GM19452 (cell line): ENCODE measurements at regions not wholly inside any gene's neighbourhood (a gene's known extent, or its start where the extent isn't known, plus 50 kb on each side); places are given as distances from the start of the nearest gene placed in this dataset.
"Not testable (repeated sequence)": the region's sequence is repeated elsewhere in the genome, so short reads cannot be mapped to it uniquely, and the experiment has no call there.

Experiments used
- ATAC-seq: cut with Tn5 transposase; IDR thresholded peaks from one replicate; pipeline ENCODE4 v1.9.1; 2021; ENCODE audit not compliant: unreplicated experiment

DNA sequence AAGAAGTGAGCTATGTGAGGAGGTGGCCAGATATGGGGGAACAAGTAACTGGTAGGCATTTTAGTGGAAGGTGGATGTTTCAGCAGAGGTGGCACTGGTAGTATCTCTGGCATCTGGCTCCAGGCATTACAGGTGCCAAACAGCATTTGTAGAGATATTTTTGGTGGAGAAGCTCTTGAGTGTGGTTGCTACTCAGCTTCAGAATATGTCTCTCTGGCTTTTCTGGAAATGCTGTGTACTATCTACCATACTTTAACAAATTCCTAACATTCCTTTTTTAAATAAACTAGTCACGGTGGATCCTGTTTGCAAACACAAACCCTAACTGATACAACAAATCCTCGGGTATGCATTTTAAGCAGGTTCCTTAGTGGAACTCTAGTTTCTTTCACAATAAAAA lies 128.0 kb downstream of the BARX2 start:
- ATAC-seq = no peak

DNA sequence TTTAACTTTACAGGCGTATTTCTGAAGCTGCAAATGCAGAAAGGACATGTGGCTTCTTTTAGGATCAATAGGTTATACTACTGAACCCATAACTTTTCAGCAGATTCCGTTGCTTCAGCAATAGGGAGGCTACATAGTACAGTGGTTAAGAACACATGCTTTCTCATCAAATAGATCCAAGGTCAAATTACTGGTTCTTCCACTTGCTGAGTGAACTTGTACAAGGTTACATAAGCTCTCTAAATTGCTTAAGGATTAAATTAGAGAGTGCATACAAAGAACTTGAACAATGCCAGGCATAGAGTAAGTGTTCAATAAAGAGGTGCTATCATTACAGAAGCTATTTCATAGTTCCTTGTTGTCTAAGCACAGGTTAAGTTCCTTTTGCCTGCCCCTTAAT lies 129.6 kb downstream of the BARX2 start:
- no peak for ATAC-seq

DNA sequence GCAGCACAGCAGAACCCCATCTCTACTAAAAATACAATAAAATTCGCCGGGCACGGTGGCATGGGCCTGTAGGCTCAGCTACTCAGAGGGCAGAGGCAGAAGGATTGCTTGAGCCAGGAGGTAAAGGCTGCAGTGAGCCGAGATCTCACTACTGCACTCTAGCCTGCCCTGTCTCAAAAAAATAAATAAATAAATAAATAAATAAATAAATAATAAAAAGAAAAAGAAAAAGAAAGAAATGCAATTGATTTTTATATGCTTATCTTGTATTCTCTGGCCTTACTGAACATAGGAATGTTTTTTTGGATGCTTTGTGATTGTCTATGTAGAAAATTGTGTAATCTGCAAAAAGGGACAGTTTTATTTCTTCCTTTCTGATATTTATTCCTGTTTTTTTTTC lies 132.5 kb downstream of the BARX2 start:
- no peak for ATAC-seq

DNA sequence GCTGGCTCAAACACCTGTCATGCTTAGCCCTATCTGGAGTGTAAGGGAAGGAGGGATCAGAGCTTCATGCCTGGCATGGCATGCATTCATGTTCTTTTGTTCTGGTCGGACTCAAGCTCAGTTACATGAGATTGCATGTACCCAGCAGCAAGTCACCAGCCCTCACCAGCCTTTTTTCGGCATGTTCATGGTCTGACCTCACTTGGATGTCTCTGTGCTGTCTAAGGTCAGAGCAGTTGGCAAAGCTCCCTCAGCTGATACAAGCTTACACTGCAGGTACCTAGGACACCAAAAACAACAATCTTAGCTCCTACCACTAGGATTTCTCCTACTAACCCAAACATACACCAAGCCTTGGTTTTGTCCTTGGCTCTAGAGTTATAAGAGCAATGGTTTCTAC lies 152.6 kb downstream of the BARX2 start:
- no peak for ATAC-seq

DNA sequence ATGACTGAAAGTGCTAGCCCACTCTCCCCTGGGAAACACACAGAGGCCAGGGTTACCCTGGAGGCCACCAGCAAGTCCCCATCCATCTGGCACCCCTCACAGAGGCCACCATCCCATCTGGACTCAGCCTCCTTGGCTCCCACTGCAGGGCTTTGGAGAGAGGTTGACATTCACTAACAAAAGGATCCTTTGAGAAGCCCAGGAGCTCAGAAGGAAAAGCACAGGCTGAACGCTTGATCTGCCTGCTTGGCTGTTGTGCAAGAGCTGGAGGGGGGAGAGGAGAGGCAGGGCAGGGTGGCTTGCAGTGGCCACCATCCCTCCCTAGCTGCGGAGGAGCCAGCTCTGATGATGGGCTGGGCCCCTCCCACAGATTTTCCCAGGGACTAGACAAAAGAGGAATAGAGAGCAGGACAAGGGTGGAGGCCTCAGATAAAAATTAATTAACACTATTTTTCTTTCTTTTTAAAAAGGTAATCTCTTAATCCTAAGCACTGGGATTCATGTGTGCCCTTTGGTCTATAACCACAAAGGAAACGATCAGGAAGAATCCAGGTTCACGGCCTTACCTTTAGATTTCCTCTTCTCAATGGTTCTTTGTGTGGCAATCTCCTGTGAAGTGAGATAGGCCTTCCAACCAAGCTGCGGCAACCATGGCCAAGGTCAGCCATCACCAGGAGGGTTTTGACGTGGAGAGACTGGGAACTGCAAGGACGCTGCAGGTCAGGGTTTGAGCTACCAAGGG lies 154.7 kb downstream of the BARX2 start:
- ATAC-seq = no peak

DNA sequence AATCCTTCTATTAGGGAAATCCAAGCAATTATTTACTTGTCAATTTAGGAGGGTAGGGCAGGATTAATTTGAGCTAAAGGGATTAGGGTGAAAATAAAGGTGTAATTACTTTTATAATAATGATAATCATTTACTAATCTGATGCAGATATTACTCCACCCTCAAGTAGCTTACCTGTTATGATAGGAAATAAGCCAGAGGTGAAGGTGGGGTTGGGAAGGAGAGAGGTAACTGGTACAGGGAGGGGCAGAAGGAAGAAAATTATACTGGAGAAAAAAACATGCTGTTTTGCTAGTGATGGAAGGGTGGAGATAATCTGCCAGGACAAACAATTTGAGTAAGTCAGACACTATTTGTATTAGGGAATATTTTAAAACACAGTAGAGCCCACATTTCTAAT lies 157.7 kb downstream of the BARX2 start:
- ATAC-seq = no peak

DNA sequence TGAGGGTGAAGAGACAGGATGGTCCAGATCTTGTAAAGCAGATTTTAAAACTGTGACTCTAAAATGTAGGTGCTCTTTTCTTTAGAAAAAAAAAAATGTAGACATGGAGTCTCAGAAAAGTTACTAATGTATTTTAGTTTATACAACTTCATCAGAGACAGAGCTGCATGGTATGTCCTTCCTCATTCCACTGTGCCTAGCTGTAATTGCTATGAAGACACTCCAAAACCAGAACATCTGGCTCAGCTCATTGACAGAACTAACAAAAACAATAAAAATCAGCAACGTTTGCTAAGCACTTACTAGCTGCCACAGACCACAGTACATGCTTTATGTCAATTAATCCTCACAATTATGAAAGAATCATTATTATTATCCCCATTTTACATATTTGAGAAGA lies 160.7 kb downstream of the BARX2 start:
- no peak for ATAC-seq

DNA sequence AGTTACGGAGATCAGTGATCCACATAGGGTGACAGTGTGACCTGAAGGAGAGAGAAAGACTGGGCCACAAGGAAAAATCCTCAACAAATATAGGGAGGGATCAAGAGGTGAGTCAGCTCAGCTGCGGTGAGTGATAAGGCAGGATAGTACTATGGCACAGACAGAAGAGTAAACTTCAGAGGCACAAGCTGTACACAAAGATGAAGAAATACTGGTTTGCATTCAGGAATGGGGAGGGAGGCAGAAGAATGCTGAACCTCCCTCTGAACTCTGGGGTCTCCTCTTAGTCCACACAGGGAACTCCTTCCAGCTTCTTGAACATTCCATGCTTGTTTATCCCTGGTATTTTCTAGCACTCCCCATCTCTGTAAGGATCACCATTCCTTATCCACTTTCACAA lies 162.7 kb downstream of the BARX2 start:
- ATAC-seq = no peak

DNA sequence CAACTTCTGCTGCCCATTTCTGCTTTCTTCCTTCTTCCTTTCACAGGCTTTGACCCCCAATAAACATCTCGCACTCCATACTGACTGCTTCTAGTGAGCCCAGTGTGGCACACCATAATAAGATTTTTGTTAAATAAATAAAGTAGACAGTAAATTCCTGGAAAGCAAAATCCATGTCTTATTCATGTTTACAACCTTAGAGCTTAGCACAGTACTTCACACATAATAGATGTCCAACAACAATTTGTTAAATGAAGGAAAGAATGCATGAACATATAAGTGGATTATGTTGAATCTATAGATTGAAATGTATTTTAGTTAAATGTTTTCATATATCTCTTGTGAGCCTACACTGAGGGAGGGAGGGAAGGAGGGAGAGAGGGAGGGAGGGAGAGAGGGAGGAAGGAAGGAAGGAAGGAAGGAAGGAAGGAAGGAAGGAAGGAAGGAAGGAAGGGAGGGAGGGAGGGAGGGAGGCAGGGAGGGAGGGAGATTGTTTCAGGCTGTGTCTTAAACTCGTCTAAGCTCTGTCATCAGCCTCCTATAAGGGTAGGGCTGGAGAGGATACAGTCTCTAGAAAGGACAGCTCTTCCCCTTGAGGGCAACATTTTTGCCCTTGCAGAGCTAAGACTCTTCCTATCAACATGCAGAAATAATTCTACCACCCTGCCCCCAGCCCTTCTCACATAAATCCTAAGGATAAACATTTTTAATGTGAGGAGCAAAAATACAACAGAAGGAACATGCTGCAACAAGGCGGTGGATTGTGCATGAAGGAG lies 168.1 kb downstream of the BARX2 start:
- no peak for ATAC-seq

DNA sequence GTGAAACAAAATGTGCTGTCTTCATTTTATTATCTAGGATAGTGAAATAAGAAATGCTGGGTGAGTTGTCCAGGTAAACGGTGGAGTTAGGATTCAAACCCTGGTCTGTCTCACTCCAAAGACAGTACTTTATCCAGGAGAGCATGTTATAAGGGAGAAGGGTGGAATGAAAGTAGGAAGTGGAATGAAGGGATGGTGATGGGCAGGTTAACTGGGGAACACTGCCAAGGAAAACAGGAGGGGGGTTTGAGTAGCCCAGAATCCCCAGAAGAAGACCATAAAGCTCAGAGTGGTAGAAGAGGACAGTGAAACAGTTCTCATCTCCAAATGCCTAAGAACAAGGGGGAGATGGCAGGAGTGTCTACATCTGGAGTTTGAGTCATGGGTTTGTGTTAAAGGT lies 169.0 kb downstream of the BARX2 start:
- ATAC-seq = no peak

DNA sequence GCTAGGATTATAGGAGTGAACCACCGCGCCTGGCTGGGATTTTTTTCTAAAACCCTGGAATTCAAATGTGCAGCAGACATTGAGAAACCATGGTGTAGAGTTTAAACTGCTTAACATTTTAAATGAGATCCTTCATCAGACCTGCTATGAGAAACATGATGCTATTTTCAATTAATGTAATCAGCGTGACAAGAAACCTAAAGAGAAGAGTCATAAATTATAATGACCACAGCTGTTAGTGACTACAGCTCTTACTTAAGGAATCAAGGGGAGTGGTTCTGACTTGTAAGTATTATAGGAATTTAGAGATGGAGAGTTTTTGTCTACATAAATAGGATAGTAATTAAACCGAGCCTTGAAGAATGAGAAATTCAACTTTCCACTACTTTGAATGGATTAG lies 170.6 kb downstream of the BARX2 start:
- no peak for ATAC-seq

DNA sequence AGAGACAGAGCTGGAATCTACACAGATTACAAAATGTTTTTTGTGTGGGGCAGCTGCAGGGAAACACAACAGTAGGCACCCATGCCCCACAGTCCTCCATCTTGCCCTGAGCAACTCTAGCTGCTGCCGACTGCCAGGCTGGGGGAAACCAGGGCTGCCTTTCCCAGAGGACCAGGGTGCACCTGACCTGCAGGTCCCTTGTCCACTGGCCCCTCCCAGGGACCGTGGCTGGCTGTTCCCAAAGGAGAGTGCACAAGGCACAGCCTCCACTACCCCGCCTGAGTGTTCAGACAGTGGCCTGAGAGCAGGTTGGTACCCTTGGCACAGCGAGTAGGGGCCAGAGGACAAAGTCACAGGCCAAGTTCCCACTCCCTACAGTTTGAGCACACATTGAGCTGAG lies 181.8 kb downstream of the BARX2 start:
- no peak for ATAC-seq

DNA sequence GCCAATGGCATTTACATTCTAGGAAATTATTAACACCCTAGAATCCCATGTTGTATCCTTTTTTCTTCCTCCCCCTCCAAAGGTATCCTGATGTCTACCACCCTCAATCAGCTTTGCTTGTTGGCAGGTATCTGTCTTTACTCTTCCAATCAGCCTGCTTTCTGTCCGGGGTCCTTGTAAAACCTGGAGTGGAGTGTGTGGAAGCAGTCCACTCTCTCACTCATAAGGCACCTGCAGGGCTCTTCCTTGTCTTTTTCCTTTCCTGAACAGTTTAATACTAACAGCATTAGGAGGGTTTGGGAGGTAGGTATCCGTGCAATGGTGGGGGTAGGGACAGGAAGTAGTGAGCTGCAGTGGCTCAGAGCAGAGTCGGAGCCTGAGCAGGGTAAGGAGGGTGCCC lies 193.4 kb downstream of the BARX2 start:
- ATAC-seq = no peak

DNA sequence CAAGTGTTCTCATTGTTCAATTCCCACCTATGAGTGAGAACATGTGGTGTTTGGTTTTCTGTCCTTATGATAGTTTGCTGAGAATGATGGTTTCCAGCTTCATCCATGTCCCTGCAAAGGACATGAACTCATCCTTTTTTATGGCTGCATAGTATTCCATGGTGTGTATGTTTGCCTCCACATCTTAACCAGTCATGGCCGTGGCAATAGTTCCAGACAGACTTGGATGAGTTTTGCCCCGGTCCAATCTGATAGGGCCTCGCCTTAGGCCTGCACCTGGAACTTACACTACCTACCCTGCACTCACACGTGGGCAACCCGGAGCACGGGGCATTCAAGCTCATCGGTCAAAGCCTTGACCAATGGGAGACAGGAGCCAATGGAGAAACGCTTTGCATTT lies 197.0 kb downstream of the BARX2 start:
- ATAC-seq = not testable (repeated sequence)

DNA sequence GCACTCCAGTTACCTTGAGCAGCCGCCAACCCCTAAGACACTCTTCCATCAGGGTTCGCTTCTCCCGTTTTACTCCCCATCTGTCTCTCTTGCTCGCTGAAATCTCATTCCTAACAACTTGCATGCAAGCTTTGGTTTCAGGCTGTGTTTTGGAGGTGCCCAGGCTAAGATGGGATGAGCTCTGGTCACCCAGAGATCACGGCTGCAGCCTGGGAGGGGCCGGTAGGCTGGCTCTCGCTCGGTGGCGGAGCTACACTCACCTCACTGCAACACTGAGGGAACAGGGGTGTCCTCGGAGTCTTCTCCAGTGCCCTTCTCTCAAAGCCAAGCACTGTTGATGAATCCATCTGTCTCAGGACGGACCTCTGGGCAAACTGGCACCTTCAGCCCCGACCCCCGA lies 197.5 kb downstream of the BARX2 start:
- ATAC-seq = no peak

DNA sequence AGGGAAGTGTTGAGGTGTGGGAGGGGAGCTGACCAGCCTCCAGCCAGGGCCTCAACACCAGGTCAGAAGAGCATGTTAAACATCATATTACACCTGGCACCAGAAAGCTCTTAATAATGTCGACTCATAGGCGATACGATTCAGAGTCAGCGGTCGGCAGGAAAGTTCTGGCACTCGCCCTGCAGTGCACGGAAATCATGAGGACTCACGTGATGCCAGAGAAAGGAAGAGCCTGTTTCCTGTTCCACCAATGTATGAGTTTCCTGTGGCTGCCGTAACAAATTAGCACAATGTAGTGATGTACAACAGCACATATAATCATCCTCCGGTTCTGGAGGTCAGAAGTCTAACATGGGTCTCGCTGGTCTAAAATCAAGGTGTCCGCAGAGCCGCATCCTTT lies 198.8 kb downstream of the BARX2 start:
- ATAC-seq = no peak

DNA sequence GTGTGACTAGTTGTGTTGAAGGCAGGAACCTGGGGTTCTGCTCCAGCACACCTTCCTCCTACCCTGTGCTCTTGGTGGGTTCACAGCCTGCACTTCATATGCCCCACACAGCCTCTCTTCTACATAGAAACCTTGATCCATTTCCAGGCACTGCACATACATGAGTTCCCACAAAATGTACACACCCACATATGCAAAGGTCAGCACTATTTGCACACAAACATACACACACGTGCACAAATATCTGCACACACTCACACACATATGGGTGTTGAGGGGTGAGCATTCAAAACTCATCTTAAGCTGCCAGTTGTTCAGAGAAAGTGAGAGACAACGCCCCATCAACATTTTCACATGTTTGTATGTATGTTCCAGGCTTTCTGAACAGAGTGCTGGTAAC lies 201.0 kb downstream of the BARX2 start:
- no peak for ATAC-seq

DNA sequence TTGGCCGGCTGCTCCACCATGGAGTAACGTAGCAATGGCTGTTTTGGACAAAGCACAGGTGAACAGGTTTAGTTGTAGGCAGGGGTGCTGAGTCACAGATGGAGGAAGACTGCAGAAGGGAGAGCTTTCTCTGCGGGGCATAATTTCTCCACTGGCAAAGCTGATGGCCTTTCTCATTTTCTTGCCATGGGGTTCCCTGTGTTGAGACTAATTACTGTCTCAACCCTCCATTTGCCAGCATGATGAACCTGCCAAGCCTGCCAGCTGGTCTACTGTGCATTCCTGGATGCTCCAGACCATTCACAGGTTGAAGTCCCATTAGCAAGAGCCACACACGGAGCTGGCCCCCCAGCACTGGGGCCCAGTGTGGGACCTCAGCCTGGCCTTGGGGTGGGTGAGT lies 202.4 kb downstream of the BARX2 start:
- ATAC-seq = no peak

DNA sequence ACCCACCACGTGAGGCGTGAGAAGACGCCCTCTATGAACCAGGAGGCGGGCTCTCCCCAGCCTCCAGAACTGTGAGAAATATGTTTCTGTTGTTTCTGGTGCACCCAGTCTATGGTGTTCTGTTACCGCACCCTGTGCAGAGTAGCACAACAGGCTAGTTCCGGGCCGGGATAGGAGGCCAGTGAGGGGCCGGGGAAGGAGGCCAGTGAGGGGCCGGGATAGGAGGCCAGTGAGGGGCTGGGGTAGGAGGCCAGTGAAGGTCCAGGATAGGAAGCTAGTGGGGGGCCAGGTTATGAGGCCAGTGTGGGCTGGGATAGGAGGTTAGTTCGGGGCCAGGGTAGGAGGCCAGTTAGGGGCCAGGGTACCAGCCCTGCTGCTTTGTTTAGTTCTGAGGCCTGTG lies 204.6 kb downstream of the BARX2 start:
- no peak for ATAC-seq

DNA sequence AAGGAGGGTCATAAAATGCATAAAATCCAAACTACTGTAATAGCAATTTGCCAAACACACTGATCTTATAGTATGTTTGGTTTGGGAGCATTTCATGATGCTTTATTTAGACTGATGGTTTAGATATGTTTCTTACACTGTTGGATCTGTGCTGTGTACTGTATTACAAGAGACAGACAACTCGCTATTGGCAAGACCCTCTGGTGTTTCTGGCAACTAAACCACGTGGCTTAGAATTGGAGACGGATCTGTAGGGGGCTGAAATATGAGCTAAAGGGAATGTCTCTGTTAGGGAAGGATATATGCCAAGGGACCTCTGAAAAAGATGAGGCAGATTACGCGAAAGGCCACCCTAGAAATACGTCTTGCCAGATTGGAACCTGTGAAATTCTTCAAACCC lies 208.7 kb downstream of the BARX2 start:
- ATAC-seq = no peak

DNA sequence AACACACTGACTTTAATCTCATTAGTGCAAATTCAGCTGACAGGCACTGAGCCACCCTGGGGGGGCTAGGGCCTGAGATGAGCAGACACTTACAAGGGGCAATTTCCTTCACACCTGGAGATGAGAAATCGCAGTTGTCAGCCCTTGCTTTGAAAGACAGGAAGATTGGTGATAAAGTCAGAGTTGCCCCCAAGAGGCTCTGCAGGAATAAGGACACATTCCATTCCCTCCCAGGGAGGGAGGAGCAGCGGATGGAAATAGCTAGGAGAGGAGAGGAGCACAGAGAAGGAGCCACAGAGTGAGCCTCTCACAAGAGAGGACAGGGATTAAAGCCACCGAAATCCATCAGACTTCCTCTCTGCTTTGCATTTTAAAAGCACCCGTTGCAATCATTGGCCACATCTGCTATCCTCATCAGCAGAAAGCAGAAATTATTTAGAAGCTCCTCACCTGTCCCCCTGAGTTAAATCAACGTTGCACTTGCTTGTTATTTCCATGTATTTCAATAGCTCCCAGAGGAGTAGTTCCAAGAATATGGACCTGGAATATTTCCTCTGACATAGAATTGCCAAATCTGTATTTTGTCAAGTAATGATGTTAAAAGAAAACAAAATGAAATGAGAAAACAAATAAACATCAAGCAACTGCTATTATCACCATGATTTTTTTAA lies 213.7 kb downstream of the BARX2 start:
- ATAC-seq = no peak

DNA sequence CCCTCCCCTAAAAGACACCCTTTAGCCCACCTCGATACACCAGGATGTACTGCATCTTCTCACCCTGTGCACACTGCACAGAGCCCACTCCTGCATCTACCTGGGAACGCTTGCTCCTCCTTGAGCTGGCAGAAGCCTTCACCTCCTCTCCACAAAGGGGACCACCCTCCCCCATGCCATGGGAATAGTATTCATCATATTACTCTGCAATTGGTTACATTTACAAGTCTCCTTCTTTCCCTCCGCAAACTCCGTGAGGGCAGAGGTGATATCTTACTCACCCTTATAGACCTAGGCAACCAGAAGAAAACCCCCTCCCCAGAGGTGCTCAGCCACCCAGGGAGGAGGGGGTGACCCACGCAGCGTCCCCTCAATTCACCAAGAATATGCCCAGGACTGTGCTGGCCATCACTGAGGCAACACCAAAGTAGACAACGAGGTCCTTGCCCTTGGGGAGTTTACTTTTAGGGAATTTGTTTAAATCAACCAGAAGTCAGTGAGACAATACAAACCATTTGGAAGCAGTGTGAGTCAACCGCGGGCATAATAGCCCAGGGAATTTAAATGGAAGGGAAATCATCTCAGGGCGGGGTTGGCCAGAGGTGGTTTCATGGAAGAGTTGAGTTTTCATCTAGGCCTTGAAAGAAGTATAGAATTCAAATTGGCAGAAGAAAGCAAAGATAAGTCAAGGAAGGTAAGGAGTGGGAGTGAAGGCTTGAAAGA lies 214.5 kb downstream of the BARX2 start:
- ATAC-seq = no peak
